ENCODE measurements at regions not wholly inside any gene's neighbourhood (a gene's known extent, or its start where the extent isn't known, plus 50 kb on each side); places are given as distances from the start of the nearest gene placed in this dataset.

GRCh38 chr15:98069256-98069655 lies 108.8 kb downstream of the ARRDC4 start:
- TF ChIP-seq, protein P1, sequence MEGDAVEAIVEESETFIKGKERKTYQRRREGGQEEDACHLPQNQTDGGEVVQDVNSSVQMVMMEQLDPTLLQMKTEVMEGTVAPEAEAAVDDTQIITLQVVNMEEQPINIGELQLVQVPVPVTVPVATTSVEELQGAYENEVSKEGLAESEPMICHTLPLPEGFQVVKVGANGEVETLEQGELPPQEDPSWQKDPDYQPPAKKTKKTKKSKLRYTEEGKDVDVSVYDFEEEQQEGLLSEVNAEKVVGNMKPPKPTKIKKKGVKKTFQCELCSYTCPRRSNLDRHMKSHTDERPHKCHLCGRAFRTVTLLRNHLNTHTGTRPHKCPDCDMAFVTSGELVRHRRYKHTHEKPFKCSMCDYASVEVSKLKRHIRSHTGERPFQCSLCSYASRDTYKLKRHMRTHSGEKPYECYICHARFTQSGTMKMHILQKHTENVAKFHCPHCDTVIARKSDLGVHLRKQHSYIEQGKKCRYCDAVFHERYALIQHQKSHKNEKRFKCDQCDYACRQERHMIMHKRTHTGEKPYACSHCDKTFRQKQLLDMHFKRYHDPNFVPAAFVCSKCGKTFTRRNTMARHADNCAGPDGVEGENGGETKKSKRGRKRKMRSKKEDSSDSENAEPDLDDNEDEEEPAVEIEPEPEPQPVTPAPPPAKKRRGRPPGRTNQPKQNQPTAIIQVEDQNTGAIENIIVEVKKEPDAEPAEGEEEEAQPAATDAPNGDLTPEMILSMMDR (IDR thresholded peaks at IDR 0.05): no peak
- no peak for TF ChIP-seq POLR2AphosphoS5 (IDR thresholded peaks at IDR 0.05)
- no peak for TF ChIP-seq POLR2A (IDR thresholded peaks at IDR 0.05)
- no peak for TF ChIP-seq EP300 (IDR thresholded peaks at IDR 0.05)

All from gastroesophageal sphincter (tissue), 3 donors.